ENCODE measurements at regions not wholly inside any gene's neighbourhood (a gene's known extent, or its start where the extent isn't known, plus 50 kb on each side); places are given as distances from the start of the nearest gene placed in this dataset.
A peak's percentile ranks its signal among the peaks of the same experiment; 100 is the strongest.

DNA sequence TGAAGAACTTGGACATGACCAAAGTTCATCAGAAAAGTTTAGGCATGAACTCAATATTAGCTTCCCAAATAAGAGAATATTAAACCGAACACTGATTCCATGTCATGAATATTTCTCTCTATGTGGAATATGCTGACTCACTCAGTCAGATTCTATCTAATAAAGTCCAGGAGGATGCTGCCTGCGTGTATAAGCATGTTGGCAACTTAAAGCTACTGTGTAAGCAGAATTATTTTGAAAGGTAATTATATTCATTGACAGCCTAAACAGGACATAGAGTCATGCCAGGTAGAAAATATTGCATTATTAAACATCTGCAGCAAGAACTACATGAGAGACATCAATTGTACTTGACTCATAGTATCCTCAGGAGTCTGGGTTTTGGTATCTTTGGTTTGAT, 367.9 kb upstream of the SPOCK3 start:
- intact Hi-C loops (cut with micrococcal nuclease) = no loop called here
- Histone ChIP-seq H3K4me1 (ENCODE audit: control insufficient read depth in 1 of 2, insufficient read depth in 2 of 2, low read length in 2 of 2) (no peaks in the 10 kb centered on the region), H3K9ac (ENCODE audit: low read length) (no peak overlapping the region), H4K20me1 (ENCODE audit: insufficient read depth) (no peaks in the 10 kb centered on the region), H3K36me3 (ENCODE audit: control insufficient read depth in 1 of 2, insufficient read depth in 2 of 2, low read length in 2 of 2) (no peaks in the 10 kb centered on the region), H2AFZ (ENCODE audit: low read depth, low read length, poor library complexity, severe bottlenecking) (peak overlapping the region; percentile 27), H3K4me3 (replicated peaks in 1 of 2; ENCODE audit: low read depth in 1 of 2, low read length in 2 of 2) (no peak overlapping the region), H3K27me3 (ENCODE audit: insufficient read depth, low read length) (no peaks in the 10 kb centered on the region), H3K9me2 (ENCODE audit: insufficient read depth) (no peaks in the 10 kb centered on the region), H3K9me3 (ENCODE audit: control insufficient read depth in 1 of 2, insufficient read depth in 1 of 2, low read depth in 1 of 2, low read length in 2 of 2) (no peaks in the 10 kb centered on the region), H3K27ac (ENCODE audit: low read depth, low read length) (no peak overlapping the region), H3K79me2 (ENCODE audit: insufficient read depth, low read length) (no peaks in the 10 kb centered on the region), H3K4me2 (ENCODE audit: low read length) (no peak overlapping the region)
- TF ChIP-seq ELF1 (IDR thresholded peaks at IDR 0.05; ENCODE audit: borderline replicate concordance, low read depth) (no peak), ZFX (IDR thresholded peaks at IDR 0.05) (no peak), JUND (IDR thresholded peaks at IDR 0.05) (no peak), YY1 (IDR thresholded peaks at IDR 0.05; ENCODE audit: extremely low read depth, insufficient replicate concordance, low read depth, low read length) (no peak), POLR2A (IDR thresholded peaks at IDR 0.05; ENCODE audit: borderline replicate concordance, extremely low read depth, insufficient read depth, insufficient read length) (no peak), ZNF274 (IDR thresholded peaks at IDR 0.05; ENCODE audit: low read depth, low read length) (no peak), EGR1 (IDR thresholded peaks at IDR 0.05; ENCODE audit: low read depth) (no peak), SRF (IDR thresholded peaks at IDR 0.05; ENCODE audit: low read depth) (no peak), EZH2phosphoT487 (IDR thresholded peaks at IDR 0.05; ENCODE audit: borderline replicate concordance) (no peak)
- TF ChIP-seq, protein P1, sequence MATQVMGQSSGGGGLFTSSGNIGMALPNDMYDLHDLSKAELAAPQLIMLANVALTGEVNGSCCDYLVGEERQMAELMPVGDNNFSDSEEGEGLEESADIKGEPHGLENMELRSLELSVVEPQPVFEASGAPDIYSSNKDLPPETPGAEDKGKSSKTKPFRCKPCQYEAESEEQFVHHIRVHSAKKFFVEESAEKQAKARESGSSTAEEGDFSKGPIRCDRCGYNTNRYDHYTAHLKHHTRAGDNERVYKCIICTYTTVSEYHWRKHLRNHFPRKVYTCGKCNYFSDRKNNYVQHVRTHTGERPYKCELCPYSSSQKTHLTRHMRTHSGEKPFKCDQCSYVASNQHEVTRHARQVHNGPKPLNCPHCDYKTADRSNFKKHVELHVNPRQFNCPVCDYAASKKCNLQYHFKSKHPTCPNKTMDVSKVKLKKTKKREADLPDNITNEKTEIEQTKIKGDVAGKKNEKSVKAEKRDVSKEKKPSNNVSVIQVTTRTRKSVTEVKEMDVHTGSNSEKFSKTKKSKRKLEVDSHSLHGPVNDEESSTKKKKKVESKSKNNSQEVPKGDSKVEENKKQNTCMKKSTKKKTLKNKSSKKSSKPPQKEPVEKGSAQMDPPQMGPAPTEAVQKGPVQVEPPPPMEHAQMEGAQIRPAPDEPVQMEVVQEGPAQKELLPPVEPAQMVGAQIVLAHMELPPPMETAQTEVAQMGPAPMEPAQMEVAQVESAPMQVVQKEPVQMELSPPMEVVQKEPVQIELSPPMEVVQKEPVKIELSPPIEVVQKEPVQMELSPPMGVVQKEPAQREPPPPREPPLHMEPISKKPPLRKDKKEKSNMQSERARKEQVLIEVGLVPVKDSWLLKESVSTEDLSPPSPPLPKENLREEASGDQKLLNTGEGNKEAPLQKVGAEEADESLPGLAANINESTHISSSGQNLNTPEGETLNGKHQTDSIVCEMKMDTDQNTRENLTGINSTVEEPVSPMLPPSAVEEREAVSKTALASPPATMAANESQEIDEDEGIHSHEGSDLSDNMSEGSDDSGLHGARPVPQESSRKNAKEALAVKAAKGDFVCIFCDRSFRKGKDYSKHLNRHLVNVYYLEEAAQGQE (IDR thresholded peaks at IDR 0.05; ENCODE audit: low read depth) = no peak
- ATAC-seq = no peak
- BruUV-seq (replicated peaks) = no TSS peak
- ChIA-PET RAD21 (ENCODE audit: low non-redundant PET in 1 of 2, low total read pairs in 2 of 2, uncharacterized antibody in 2 of 2, unreplicated experiment in 2 of 2) (no interaction called here), POLR2A (no interaction called here), CTCF (no interaction called here)
- DNase-seq (ENCODE audit: low read depth, low spot score) = no peak

Data from HCT116 (cell line).